Pancreas (tissue), 10 donors: ENCODE measurements at regions not wholly inside any gene's neighbourhood (a gene's known extent, or its start where the extent isn't known, plus 50 kb on each side); places are given as distances from the start of the nearest gene placed in this dataset.

Experiments
- ATAC-seq, 4 donors: fragments of 200-7000 bp; cut with Tn5 transposase; one replicate each; pipeline versions ENCODE4 v1.8.0 to v1.9.1; 2020; ENCODE audit warnings: mild to moderate bottlenecking in 4 of 4, moderate library complexity in 4 of 4
- DNase-seq, 6 donors: peaks; one replicate each; pipeline ENCODE4 v3.0.0-alpha.2; 2020
- FAIRE-seq: peaks from 2 replicates; lab custom pipeline; 2012; peaks lifted over from hg19 to GRCh38; lab: Jason Lieb, UNC
- H3K27ac ChIP-seq, 4 donors: fragments of 200-600 bp; sonication (generic); 1 replicate in 3 of 4; 2 replicates in 1 of 4; pipeline versions ENCODE4 v1.5.0 to v1.8.0; 2020
- H3K27me3 ChIP-seq, 4 donors: fragments of 200-600 bp; one replicate each; pipeline ENCODE4 v1.8.0; 2021
- H3K36me3 ChIP-seq, 3 donors: fragments of 200-600 bp; sonication (generic) in 1 of 3; one replicate each; pipeline versions ENCODE4 v1.5.0 to v1.8.0; 2020 to 2021
- H3K4me1 ChIP-seq, 3 donors: fragments of 200-600 bp; one replicate each; pipeline ENCODE4 v1.8.0; 2021
- H3K4me3 ChIP-seq, 4 donors: fragments of 200-600 bp; sonication (generic) in 2 of 4; one replicate each; pipeline versions ENCODE4 v1.5.0 to v1.8.0; 2020 to 2021
- H3K9me3 ChIP-seq, 4 donors: fragments of 200-600 bp; one replicate each; pipeline ENCODE4 v1.8.0; 2021
- WGBS, 2 donors: extraction: QIAGEN DNeasy Blood & Tissue Kit; methylation state at CpG; one replicate each; pipeline ENCODE4 v1.1.7; 2013; 5-methylcytosine and 5-hydroxymethylcytosine counted together
- intact Hi-C, 3 donors: fragments of 100-400 bp; cut with DNase I; formaldehyde crosslinking; loops; one replicate each; pipeline versions ENCODE4 v1.11.1 to v1.14.2; 2022
- TF ChIP-seq, protein P1 (sequence below), 4 donors: fragments of 200-600 bp; sonication (generic) in 3 of 4; IDR thresholded peaks; one replicate each; pipeline versions ENCODE4 v1.5.0 to v1.8.0; 2021; ENCODE audit warnings: antibody characterized with exemption in 4 of 4
- donor health status: healthy with polysubstance abuse.
- donor health status: DM: no; HTN: no; CAD: no; lungs with moderate emphysema.
- donor health status: DM: no; HTN: no; CAD: no.
- donor health status: control.
- donor health status: control.
- donor health status: Bipolar disorder and iron deficiency.
- donor health status: DM: yes; HTN: yes; CAD: no.
- donor health status: DM: no; HTN: no; CAD: no.
- donor health status: DM: no; HTN: no; CAD: no.
- donor health status: DM: yes; HTN: yes; CAD: no.

GRCh38 chr18:50461251-50461650 lies 86.4 kb downstream of the SKA1 start:
- Histone ChIP-seq H3K27me3 (no peaks in the 10 kb centered on the region), H3K4me3 (no peak overlapping the region), H3K36me3 (no peaks in the 10 kb centered on the region), H3K4me1 (no peaks in the 10 kb centered on the region), H3K27ac (no peak overlapping the region), H3K9me3 (no peaks in the 10 kb centered on the region)
- no peak for FAIRE-seq
- no peak for ATAC-seq
- TF ChIP-seq, protein P1, sequence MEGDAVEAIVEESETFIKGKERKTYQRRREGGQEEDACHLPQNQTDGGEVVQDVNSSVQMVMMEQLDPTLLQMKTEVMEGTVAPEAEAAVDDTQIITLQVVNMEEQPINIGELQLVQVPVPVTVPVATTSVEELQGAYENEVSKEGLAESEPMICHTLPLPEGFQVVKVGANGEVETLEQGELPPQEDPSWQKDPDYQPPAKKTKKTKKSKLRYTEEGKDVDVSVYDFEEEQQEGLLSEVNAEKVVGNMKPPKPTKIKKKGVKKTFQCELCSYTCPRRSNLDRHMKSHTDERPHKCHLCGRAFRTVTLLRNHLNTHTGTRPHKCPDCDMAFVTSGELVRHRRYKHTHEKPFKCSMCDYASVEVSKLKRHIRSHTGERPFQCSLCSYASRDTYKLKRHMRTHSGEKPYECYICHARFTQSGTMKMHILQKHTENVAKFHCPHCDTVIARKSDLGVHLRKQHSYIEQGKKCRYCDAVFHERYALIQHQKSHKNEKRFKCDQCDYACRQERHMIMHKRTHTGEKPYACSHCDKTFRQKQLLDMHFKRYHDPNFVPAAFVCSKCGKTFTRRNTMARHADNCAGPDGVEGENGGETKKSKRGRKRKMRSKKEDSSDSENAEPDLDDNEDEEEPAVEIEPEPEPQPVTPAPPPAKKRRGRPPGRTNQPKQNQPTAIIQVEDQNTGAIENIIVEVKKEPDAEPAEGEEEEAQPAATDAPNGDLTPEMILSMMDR (IDR thresholded peaks at IDR 0.05): no peak
- intact Hi-C loops: no loop called here
- no peak for DNase-seq

GRCh38 chr18:50465211-50466153 lies 90.6 kb downstream of the SKA1 start:
- DNase-seq: no peak
- TF ChIP-seq, protein P1 (IDR thresholded peaks at IDR 0.05): no peak
- H3K4me3 ChIP-seq: no peak overlapping the region
- H3K36me3 ChIP-seq: no peaks in the 10 kb centered on the region
- H3K27ac ChIP-seq: no peak overlapping the region
- no peaks in the 10 kb centered on the region for H3K4me1 ChIP-seq
- FAIRE-seq: no peak
- intact Hi-C loops: no loop called here
- ATAC-seq: no peak
- WGBS, 2 donors: 80 to 83% methylated on average over 7 of the region's 7 CpGs
- H3K9me3 ChIP-seq: no peaks in the 10 kb centered on the region
- no peaks in the 10 kb centered on the region for H3K27me3 ChIP-seq

DNA sequence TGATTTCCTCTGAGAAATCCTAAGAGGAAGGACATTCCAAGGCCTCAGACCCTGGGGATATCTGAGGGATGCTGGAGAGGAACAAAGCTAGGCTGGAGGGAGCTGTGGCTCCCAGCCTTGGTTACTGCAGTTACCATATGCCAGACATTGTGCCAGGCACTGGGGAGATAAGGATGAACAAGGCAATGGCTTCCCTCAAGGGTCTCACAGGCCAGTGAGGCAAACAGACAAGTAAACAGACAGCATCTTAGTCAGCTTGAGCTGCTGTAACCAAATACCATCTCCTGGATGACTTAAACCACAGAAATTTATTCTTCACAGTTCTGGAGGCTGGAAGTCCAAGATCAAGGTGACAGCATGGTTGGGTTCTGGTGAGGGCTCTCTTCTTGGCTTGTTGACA lies 91.8 kb downstream of the SKA1 start:
- Histone ChIP-seq H3K4me1 (no peaks in the 10 kb centered on the region), H3K36me3 (no peaks in the 10 kb centered on the region), H3K9me3 (no peaks in the 10 kb centered on the region), H3K27me3 (no peaks in the 10 kb centered on the region), H3K4me3 (no peak overlapping the region), H3K27ac (no peak overlapping the region)
- no peak for ATAC-seq
- TF ChIP-seq, protein P1 (IDR thresholded peaks at IDR 0.05): no peak
- no peak for DNase-seq
- intact Hi-C loops: no loop called here
- FAIRE-seq: no peak

- no peaks in the 10 kb centered on the region for H3K9me3 ChIP-seq
- H3K4me3 ChIP-seq: no peak overlapping the region
- no peak overlapping the region for H3K27ac ChIP-seq
- H3K36me3 ChIP-seq: no peaks in the 10 kb centered on the region
- H3K4me1 ChIP-seq: no peaks in the 10 kb centered on the region
- intact Hi-C loops: no loop called here
- no peak for DNase-seq
- no peak for FAIRE-seq
- ATAC-seq: no peak
- H3K27me3 ChIP-seq: no peaks in the 10 kb centered on the region
- WGBS, 2 donors: 54 to 75% methylated on average over 2 of the region's 2 CpGs
- TF ChIP-seq, protein P1 (IDR thresholded peaks at IDR 0.05): no peak
Measured at GRCh38 chr18:50468807-50469206, 91.1 kb upstream of the MAPK4 start.

- H3K36me3 ChIP-seq: no peaks in the 10 kb centered on the region
- FAIRE-seq: no peak
- no peaks in the 10 kb centered on the region for H3K27me3 ChIP-seq
- no peak overlapping the region for H3K4me3 ChIP-seq
- DNase-seq: no peak
- no peaks in the 10 kb centered on the region for H3K4me1 ChIP-seq
- ATAC-seq: peak in 1 of 4 donors; percentile 40
- no peak overlapping the region for H3K27ac ChIP-seq
- WGBS, 2 donors: 62 to 70% methylated on average over 6 of the region's 6 CpGs
- TF ChIP-seq, protein P1 (IDR thresholded peaks at IDR 0.05): no peak
- H3K9me3 ChIP-seq: no peaks in the 10 kb centered on the region
- intact Hi-C loops: no loop called here
Measured at GRCh38 chr18:50469380-50469781, 90.5 kb upstream of the MAPK4 start.
